HG03103 (cell line): ENCODE measurements at regions not wholly inside any gene's neighbourhood (a gene's known extent, or its start where the extent isn't known, plus 50 kb on each side); places are given as distances from the start of the nearest gene placed in this dataset.
"Not testable (repeated sequence)": the region's sequence is repeated elsewhere in the genome, so short reads cannot be mapped to it uniquely, and the experiment has no call there.

Source experiments
- ATAC-seq: cut with Tn5 transposase; IDR thresholded peaks from one replicate; pipeline ENCODE4 v1.9.1; 2021; ENCODE audit warnings: low read depth; ENCODE audit not compliant: unreplicated experiment

DNA sequence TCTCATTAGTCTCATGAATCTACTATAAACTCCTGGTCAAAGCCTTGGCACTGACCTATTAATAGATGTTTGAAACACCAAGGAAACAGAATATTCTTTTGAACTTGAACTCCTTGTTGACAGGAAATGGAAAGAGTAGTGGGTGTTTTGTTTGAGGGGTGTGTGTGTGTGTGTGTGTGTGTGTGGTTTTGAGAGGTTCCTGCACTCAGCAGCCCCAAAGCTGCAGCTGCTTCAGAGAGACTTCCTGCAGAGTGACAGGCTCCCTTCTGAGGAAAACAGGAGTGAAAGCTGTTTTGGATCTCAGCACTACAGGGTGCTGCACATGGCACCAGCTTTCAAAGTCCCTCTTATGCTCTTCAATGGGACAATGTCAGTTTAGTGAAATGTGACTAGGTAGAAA, 546.5 kb upstream of the STEAP1 start:
- ATAC-seq: no peak

GRCh38 chr7:89616829-89617228, 537.4 kb upstream of the STEAP1 start:
- ATAC-seq: not testable (repeated sequence)

DNA sequence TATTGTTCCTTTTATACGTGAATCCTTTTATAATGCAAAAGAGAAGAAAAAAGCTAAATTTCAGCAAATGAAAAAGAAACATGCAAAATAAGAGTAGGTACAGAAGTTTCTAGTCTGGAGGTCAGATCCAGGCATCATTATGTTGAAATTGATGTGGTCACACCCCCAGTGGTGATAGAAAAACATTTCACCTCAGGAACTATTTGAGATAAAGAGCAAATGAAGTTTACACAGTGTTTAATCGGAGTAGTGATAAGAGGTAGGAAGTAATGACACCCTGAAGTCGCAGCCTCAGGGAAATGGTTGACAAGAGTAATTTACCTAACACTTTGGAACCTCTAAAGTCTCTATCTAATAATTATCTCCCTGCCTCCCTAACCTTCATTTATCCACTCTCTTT, 536.0 kb upstream of the STEAP1 start:
- ATAC-seq: no peak

- no peak for ATAC-seq
Observed at GRCh38 chr7:89621925-89622641, 532.2 kb upstream of the STEAP1 start.

DNA sequence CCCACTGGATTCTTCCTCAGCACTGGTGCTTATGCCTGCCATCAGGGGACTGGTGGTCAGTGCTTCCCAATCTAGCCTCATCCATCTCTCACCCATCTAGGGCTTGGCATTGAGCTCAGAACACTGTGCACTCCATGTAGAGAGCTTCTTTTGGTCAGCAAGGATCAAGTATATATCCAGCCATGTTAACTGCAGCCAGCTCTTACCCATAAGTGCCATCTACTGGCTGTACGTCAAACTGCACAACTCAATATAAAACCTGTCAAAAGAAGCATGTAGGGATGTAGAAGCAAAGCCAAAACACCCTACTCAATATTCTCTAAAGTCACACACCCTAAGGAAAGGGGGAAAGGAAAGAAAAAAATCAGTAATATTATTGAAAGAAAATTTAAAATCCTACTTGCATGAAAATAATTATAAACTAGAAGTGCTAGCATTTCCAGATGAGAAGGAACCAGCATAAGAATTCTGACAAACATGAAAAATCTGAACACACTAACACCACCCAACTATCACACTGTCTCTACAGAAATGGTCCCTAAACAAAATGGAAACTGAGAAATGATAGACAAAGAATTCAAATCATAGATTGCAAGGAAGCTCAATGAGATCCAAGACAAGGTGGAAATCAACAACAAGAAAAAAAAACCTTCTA, 531.1 kb upstream of the STEAP1 start:
- peak; percentile 92 for ATAC-seq

GRCh38 chr7:89624155-89624554, 530.1 kb upstream of the STEAP1 start:
- not testable (repeated sequence) for ATAC-seq

GRCh38 chr7:89648509-89648908, 505.8 kb upstream of the STEAP1 start:
- ATAC-seq: no peak

DNA sequence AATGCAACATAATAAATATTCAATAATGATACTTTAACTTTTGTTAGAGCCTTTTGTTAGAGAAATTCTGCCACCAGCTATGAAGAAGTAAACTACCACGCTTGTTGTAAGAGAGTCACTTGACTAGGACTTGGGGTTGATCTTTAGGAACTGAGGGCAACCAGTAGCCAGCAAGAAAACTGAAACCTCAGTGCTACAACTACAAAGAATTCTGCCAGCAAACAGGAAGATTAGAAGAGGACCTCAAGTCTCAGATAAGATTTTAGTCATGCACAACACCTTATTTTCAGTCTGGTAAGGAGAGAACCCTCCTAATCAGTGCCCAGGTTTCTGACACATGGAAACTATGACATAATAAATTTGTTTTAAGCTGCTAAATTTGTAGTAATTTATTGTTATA, 498.3 kb upstream of the STEAP1 start:
- no peak for ATAC-seq

GRCh38 chr7:89661876-89662275, 492.4 kb upstream of the STEAP1 start:
- no peak for ATAC-seq

- ATAC-seq: no peak
Observed at GRCh38 chr7:89666136-89666835, 488.0 kb upstream of the STEAP1 start.

DNA sequence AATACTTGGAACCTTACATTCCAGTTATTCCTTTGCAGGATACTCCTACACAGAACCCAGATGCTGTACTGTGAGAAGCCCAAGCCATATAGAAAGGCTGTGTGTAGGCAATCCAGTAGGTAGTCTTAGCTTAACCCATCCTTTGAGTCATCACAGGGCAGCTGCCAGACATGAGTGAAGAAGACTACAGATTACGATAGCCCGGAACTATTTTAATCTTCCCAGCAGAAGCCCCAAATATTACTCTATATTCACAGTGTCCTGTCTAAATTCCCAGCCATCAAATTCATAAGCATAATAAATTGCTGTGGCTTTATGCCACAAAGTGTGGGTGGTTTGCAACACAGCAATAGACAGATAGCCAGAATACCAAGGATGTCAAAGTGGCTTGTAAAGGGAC, 474.1 kb upstream of the STEAP1 start:
- no peak for ATAC-seq

DNA sequence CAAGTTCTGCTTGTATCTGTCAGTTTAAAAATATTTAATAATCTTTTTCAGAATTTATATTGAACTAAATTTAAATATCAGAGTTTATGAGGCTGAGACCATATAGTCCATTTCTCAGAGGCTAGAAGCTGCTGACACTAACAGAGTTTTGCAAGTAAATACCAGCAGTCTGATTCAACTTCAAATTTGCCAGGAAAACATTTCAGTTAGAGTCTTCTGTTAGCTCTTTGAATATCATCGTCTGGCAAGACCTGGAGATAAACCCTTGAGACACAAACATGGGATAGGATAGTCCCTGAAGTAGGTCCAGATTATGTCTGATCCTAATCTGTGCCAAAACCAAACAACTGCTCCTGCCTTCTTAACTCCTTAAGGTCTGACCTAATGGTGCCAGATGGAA, 472.8 kb upstream of the STEAP1 start:
- no peak for ATAC-seq

DNA sequence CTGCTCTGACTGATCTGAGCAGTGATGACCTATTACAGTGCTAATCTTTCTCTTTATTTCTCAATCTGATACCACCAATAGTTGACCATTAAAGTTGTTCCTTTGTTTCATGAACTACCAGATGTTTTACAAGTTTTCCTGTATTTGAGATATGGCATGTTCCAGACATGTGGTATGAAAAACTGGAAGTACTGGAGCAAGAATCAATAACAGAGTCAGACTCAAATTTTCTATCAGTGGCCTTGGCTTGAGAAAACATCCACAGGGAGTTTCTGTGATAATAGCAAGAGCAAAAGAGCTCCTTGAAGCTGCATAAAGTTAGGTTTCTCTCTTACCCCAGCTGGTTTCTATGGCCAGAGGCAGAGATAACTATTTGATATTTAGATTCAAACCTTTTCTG, 469.0 kb upstream of the STEAP1 start:
- no peak for ATAC-seq

- no peak for ATAC-seq
Observed at GRCh38 chr7:89687211-89687610, 467.1 kb upstream of the STEAP1 start.

DNA sequence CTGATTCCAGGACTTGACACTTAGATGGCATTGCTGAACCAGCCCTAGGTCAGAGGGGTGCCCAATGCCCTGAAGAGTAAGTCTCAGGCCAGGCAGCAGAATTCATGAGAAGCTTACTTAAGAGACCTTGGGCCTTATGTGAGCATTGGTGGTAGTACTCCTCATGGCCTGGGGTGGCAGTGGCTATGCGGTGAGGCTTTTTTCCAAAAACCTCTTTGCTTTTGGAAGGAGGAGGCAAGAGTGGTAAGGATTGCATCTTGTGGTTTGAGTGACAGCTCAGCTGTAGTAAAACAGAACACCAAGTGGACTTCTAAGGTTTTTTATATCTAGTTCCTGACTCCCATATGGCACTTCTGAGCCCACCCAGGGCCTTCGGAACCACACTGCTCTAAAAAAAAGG, 459.0 kb upstream of the STEAP1 start:
- no peak for ATAC-seq

- ATAC-seq: no peak
Observed at GRCh38 chr7:89714131-89714530, 440.1 kb upstream of the STEAP1 start.

- ATAC-seq: not testable (repeated sequence)
Observed at GRCh38 chr7:89718941-89719340, 435.3 kb upstream of the STEAP1 start.

DNA sequence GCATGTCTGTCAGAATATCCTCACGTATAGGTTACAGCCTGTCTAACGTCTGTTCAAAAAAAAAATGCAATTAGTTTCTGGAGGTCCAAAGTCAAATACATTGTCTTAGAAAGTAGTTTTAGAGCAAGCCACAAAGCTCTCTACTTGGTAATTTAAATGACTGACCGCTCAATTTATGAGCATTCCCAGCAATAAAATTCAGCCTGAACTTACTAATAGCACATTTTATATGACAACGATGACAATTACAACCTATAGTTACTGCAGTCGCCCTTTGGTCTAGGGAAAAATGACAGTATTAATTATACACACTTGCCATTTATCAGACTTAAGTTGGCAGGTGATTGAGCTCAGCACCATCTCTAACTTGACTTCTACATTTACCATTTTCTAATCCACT, 425.8 kb upstream of the STEAP1 start:
- no peak for ATAC-seq

- no peak for ATAC-seq
Observed at GRCh38 chr7:89731751-89732445, 422.4 kb upstream of the STEAP1 start.

GRCh38 chr7:89738549-89738948, 415.7 kb upstream of the STEAP1 start:
- ATAC-seq: no peak

DNA sequence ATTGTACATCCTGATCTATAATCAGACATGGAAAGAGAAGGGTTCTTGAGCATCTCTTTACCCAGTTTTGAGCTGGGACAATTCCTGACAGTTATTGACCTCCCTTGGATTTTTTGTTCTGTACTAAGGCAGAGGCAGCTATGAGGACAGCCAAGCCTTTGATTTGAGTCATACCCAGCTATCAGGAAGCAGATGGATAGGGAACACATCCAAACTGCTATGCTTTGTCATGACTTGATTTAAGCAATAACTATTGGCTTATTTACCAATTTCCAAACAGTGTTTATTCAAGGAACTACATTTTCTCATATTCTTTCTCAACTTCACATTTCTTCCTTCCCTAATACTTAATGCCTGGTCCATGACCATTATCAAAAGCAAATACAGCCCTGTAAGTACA, 396.4 kb upstream of the STEAP1 start:
- ATAC-seq: no peak
